ENCODE measurements at regions not wholly inside any gene's neighbourhood (a gene's known extent, or its start where the extent isn't known, plus 50 kb on each side); places are given as distances from the start of the nearest gene placed in this dataset.
"Not testable (repeated sequence)": the region's sequence is repeated elsewhere in the genome, so short reads cannot be mapped to it uniquely, and the experiment has no call there.

GRCh38 chr17:71180801-71181385 is 939.9 kb upstream of the SOX9 start:
- Mint-ChIP-seq H3K36me3 (no peaks in the 10 kb centered on the region), H3K27ac (no peak overlapping the region), H3K4me1 (no peaks in the 10 kb centered on the region), H3K27me3 (no peaks in the 10 kb centered on the region), H3K4me3 (no peak overlapping the region), H3K9me3 (peaks cover 4% of the 10 kb centered on the region)
- no peak for DNase-seq
- POLR2A ChIA-PET, result no interaction called here
- ATAC-seq (ENCODE audit: low read depth), result no peak

GRCh38 chr17:71183066-71183660 is 937.7 kb upstream of the SOX9 start:
- peaks cover 4% of the 10 kb centered on the region for H3K9me3 Mint-ChIP-seq
- no peak for ATAC-seq (ENCODE audit: low read depth)
- no peaks in the 10 kb centered on the region for H3K27me3 Mint-ChIP-seq
- no peaks in the 10 kb centered on the region for H3K4me1 Mint-ChIP-seq
- POLR2A ChIA-PET, result no interaction called here
- no peaks in the 10 kb centered on the region for H3K36me3 Mint-ChIP-seq
- no peak overlapping the region for H3K27ac Mint-ChIP-seq
- H3K4me3 Mint-ChIP-seq, result no peak overlapping the region
- DNase-seq, result no peak

- H3K27ac Mint-ChIP-seq, result no peak overlapping the region
- no peaks in the 10 kb centered on the region for H3K4me1 Mint-ChIP-seq
- DNase-seq, result no peak
- POLR2A ChIA-PET, result no interaction called here
- H3K4me3 Mint-ChIP-seq, result no peak overlapping the region
- ATAC-seq (ENCODE audit: low read depth), result no peak
- H3K9me3 Mint-ChIP-seq, result peaks cover 4% of the 10 kb centered on the region
- no peaks in the 10 kb centered on the region for H3K27me3 Mint-ChIP-seq
- no peaks in the 10 kb centered on the region for H3K36me3 Mint-ChIP-seq
Measured at GRCh38 chr17:71184716-71185115, 936.1 kb upstream of the SOX9 start.

- POLR2A ChIA-PET, result no interaction called here
- Mint-ChIP-seq H3K9me3 (peaks cover 5% of the 10 kb centered on the region), H3K36me3 (no peaks in the 10 kb centered on the region), H3K27ac (no peak overlapping the region), H3K4me3 (no peak overlapping the region), H3K4me1 (no peaks in the 10 kb centered on the region), H3K27me3 (no peaks in the 10 kb centered on the region)
- ATAC-seq (ENCODE audit: low read depth) (no peak), DNase-seq (no peak)
Measured at GRCh38 chr17:71187145-71187878, 933.5 kb upstream of the SOX9 start.

GRCh38 chr17:71188811-71189492 is 931.9 kb upstream of the SOX9 start:
- H3K36me3 Mint-ChIP-seq, result no peaks in the 10 kb centered on the region
- H3K27ac Mint-ChIP-seq, result no peak overlapping the region
- no peaks in the 10 kb centered on the region for H3K27me3 Mint-ChIP-seq
- H3K4me1 Mint-ChIP-seq, result no peaks in the 10 kb centered on the region
- no peak overlapping the region for H3K4me3 Mint-ChIP-seq
- DNase-seq (no peak), ATAC-seq (ENCODE audit: low read depth) (no peak)
- peaks cover 4% of the 10 kb centered on the region for H3K9me3 Mint-ChIP-seq
- POLR2A ChIA-PET, result no interaction called here

- Mint-ChIP-seq H3K9me3 (peaks cover 4% of the 10 kb centered on the region), H3K4me1 (no peaks in the 10 kb centered on the region), H3K27me3 (no peaks in the 10 kb centered on the region), H3K36me3 (no peaks in the 10 kb centered on the region), H3K4me3 (no peak overlapping the region), H3K27ac (no peak overlapping the region)
- ATAC-seq (ENCODE audit: low read depth) (no peak), DNase-seq (no peak)
- POLR2A ChIA-PET, result no interaction called here
Measured at GRCh38 chr17:71189493-71189831, 931.4 kb upstream of the SOX9 start.

- Mint-ChIP-seq H3K4me3 (no peak overlapping the region), H3K27me3 (no peaks in the 10 kb centered on the region), H3K9me3 (peaks cover 1% of the 10 kb centered on the region), H3K4me1 (no peaks in the 10 kb centered on the region), H3K36me3 (no peaks in the 10 kb centered on the region), H3K27ac (no peak overlapping the region)
- DNase-seq, result no peak
- POLR2A ChIA-PET, result no interaction called here
- no peak for ATAC-seq (ENCODE audit: low read depth)
Measured at GRCh38 chr17:71192039-71192555, 928.7 kb upstream of the SOX9 start.

- Mint-ChIP-seq H3K36me3 (no peaks in the 10 kb centered on the region), H3K27ac (no peak overlapping the region), H3K9me3 (peaks cover 1% of the 10 kb centered on the region), H3K4me3 (no peak overlapping the region), H3K4me1 (no peaks in the 10 kb centered on the region), H3K27me3 (no peaks in the 10 kb centered on the region)
- no peak for ATAC-seq (ENCODE audit: low read depth)
- DNase-seq, result no peak
- POLR2A ChIA-PET, result no interaction called here
Measured at GRCh38 chr17:71192848-71193247, 928.0 kb upstream of the SOX9 start.

GRCh38 chr17:71200597-71200996 is 920.2 kb upstream of the SOX9 start:
- POLR2A ChIA-PET, result no interaction called here
- H3K4me1 Mint-ChIP-seq, result no peaks in the 10 kb centered on the region
- H3K27ac Mint-ChIP-seq, result no peak overlapping the region
- no peaks in the 10 kb centered on the region for H3K36me3 Mint-ChIP-seq
- no peak overlapping the region for H3K4me3 Mint-ChIP-seq
- DNase-seq (no peak), ATAC-seq (ENCODE audit: low read depth) (no peak)
- no peaks in the 10 kb centered on the region for H3K9me3 Mint-ChIP-seq
- no peaks in the 10 kb centered on the region for H3K27me3 Mint-ChIP-seq

GRCh38 chr17:71201639-71202038 is 919.2 kb upstream of the SOX9 start:
- Mint-ChIP-seq H3K27me3 (no peaks in the 10 kb centered on the region), H3K9me3 (peaks cover 1% of the 10 kb centered on the region), H3K36me3 (no peaks in the 10 kb centered on the region), H3K4me3 (no peak overlapping the region), H3K4me1 (no peaks in the 10 kb centered on the region), H3K27ac (no peak overlapping the region)
- DNase-seq (no peak), ATAC-seq (ENCODE audit: low read depth) (no peak)
- POLR2A ChIA-PET, result no interaction called here

- peaks cover 4% of the 10 kb centered on the region for H3K9me3 Mint-ChIP-seq
- H3K27me3 Mint-ChIP-seq, result no peaks in the 10 kb centered on the region
- H3K36me3 Mint-ChIP-seq, result no peaks in the 10 kb centered on the region
- DNase-seq (no peak), ATAC-seq (ENCODE audit: low read depth) (no peak)
- no peak overlapping the region for H3K4me3 Mint-ChIP-seq
- POLR2A ChIA-PET, result no interaction called here
- H3K27ac Mint-ChIP-seq, result no peak overlapping the region
- H3K4me1 Mint-ChIP-seq, result no peaks in the 10 kb centered on the region
Measured at GRCh38 chr17:71202449-71202848, 918.4 kb upstream of the SOX9 start.

GRCh38 chr17:71203953-71204352 is 916.9 kb upstream of the SOX9 start:
- Mint-ChIP-seq H3K4me1 (no peaks in the 10 kb centered on the region), H3K27me3 (no peaks in the 10 kb centered on the region), H3K9me3 (peaks cover 6% of the 10 kb centered on the region), H3K27ac (no peak overlapping the region), H3K4me3 (no peak overlapping the region), H3K36me3 (no peaks in the 10 kb centered on the region)
- DNase-seq (no peak), ATAC-seq (ENCODE audit: low read depth) (no peak)
- POLR2A ChIA-PET, result no interaction called here

GRCh38 chr17:71205951-71206350 is 914.9 kb upstream of the SOX9 start:
- H3K36me3 Mint-ChIP-seq; H3K4me1 Mint-ChIP-seq; POLR2A ChIA-PET; ATAC-seq (ENCODE audit: low read depth); H3K9me3 Mint-ChIP-seq; H3K4me3 Mint-ChIP-seq; DNase-seq; H3K27ac Mint-ChIP-seq; H3K27me3 Mint-ChIP-seq: not testable (repeated sequence)
